ENCODE measurements at regions not wholly inside any gene's neighbourhood (a gene's known extent, or its start where the extent isn't known, plus 50 kb on each side); places are given as distances from the start of the nearest gene placed in this dataset.
"Not testable (repeated sequence)": the region's sequence is repeated elsewhere in the genome, so short reads cannot be mapped to it uniquely, and the experiment has no call there.

DNA sequence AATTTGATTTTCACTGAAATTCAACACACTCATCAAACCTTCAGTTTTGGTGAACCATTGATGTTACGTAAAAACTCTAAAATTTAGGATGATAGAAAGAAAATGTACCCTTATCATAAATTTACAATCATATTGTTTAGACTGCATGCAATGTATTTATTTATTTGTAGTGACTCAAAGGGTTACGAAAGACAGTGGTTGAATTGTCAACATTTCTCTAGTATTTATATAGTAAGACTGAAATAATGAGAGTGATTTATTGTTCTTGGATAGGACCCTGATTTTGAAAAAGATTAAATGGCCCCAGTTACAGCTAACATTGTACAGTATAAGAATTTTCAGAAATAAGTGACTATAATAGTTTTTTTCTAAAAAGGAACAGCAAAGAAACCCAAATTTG, 591.5 kb downstream of the RFPL4B start:
- no peak for DNase-seq (ENCODE audit: low read depth)
- TF ChIP-seq, protein P1, sequence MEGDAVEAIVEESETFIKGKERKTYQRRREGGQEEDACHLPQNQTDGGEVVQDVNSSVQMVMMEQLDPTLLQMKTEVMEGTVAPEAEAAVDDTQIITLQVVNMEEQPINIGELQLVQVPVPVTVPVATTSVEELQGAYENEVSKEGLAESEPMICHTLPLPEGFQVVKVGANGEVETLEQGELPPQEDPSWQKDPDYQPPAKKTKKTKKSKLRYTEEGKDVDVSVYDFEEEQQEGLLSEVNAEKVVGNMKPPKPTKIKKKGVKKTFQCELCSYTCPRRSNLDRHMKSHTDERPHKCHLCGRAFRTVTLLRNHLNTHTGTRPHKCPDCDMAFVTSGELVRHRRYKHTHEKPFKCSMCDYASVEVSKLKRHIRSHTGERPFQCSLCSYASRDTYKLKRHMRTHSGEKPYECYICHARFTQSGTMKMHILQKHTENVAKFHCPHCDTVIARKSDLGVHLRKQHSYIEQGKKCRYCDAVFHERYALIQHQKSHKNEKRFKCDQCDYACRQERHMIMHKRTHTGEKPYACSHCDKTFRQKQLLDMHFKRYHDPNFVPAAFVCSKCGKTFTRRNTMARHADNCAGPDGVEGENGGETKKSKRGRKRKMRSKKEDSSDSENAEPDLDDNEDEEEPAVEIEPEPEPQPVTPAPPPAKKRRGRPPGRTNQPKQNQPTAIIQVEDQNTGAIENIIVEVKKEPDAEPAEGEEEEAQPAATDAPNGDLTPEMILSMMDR (conservative IDR thresholded peaks at IDR 0.05; ENCODE audit: low read depth, low read length): no peak
- no peak overlapping the region for H3K4me3 ChIP-seq (ENCODE audit: low read length)

DNA sequence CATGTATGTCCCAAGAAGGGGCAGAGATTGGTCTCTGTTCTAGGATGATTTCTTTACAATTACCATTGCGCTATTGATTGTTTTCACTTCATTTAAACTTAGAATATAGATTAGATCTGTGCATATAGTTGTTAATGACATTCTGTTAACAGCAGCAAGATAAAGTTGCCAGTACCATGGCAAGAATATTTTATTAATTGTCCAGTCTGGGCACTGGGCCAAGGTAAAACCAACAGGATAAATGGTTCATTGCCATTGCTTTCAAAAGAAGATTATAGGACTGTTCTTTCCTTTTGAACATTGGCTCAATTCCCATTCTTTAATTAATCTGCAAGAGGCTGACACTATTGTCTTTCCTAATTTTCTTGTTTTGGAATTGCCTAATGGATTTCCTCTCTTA, 592.4 kb downstream of the RFPL4B start:
- no peak overlapping the region for H3K4me3 ChIP-seq (ENCODE audit: low read length)
- TF ChIP-seq, protein P1 (conservative IDR thresholded peaks at IDR 0.05; ENCODE audit: low read depth, low read length): no peak
- peak; percentile 83 for DNase-seq (ENCODE audit: low read depth)

DNA sequence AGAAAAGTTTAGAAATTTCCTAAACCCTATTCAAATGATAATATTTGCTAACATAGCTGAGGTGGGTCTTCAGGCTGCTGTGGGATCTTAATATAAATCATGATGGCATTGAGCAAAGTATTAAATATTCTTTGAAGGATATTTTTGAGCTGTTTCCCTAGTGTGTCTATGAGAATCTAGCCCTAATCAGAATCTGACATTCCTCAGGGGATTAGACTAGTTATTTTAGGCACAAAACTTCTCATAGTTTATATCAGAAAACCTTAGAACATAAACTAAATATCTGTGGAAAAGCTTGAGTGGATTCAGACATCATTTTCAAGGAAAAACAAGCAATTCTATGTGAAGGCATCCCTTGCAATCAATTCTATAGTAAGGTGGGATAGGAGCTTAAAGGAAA, 594.5 kb downstream of the RFPL4B start:
- TF ChIP-seq, protein P1 (conservative IDR thresholded peaks at IDR 0.05; ENCODE audit: low read depth, low read length): no peak
- H3K4me3 ChIP-seq (ENCODE audit: low read length): no peak overlapping the region
- DNase-seq (ENCODE audit: low read depth): peak; percentile 56

DNA sequence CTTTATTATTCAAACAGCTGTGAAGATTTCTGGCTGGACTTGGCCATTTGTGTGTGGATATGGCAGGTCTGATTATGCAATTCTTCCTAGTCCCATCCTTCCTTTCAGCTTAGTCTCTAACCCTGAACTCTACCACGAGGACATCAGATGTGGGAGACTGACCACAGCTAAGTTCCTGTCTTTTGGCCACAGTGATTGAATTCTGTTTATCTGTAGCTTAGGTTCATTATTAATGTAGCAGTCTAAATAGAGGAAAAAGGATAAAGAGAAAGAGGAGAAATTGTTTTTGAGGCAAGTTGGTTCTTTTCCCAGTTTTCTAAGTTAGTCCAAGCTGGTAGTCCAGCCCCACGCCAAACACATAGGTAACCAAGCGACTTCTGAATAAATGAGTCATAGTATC, 598.9 kb downstream of the RFPL4B start:
- no peak for DNase-seq (ENCODE audit: low read depth)
- no peak overlapping the region for H3K4me3 ChIP-seq (ENCODE audit: low read length)
- TF ChIP-seq, protein P1 (conservative IDR thresholded peaks at IDR 0.05; ENCODE audit: low read depth, low read length): no peak

DNA sequence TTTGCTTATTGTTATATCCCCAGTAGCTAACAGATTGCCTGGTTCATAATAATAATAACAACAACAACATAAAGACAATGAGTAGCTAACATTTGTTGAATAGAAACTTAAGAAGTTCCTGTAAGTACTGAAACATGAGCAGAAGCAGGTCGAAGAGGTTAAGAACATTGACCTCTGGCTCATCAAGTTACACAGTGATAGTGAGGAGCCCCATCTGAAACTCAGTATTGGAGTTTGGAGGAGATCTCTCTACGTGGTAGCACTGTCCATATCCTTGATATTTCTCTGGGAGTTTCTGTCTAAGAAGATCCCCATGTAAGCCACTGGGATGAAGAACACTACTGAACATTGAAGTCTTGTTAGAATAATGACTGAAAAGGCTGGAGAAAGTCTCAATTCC, 600.4 kb downstream of the RFPL4B start:
- DNase-seq (ENCODE audit: low read depth): no peak
- TF ChIP-seq, protein P1 (conservative IDR thresholded peaks at IDR 0.05; ENCODE audit: low read depth, low read length): no peak
- H3K4me3 ChIP-seq (ENCODE audit: low read length): no peak overlapping the region

DNA sequence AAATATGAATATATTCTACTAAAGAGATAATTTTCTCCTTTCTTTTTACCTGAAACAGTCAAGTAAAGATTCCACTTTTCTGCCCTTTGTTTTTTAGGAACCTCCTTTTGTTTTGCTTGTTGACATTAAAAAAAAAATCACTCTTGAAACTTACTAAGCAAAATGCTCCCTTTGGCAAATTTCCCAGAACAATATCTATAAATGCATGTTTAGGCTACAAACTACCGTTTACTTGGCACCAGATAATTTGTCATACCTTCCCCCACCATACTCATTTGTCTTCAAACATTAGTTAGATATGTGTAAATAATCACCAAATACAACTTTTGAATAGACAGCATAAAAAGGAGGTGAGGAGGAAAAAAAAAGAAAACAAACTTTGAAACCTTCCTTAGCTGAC, 604.7 kb downstream of the RFPL4B start:
- no peak overlapping the region for H3K4me3 ChIP-seq (ENCODE audit: low read length)
- TF ChIP-seq, protein P1 (conservative IDR thresholded peaks at IDR 0.05; ENCODE audit: low read depth, low read length): no peak
- DNase-seq (ENCODE audit: low read depth): peak; percentile 40

DNA sequence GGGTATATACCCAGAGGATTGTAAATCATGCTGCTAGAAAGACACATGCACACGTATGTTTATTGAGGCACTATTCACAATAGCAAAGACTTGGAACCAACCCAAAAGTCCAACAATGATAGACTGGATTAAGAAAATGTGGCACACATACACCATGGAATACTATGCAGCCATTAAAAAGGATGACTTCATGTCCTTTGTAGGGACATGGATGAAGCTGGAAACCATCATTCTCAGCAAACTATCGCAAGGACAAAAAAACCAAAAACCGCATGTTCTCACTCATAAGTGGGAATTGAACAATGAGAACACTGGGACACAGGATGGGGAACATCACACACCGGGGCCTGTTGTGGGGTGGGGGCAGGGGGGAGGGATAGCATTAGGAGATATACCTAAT, 608.6 kb downstream of the RFPL4B start:
- DNase-seq (ENCODE audit: low read depth); H3K4me3 ChIP-seq (ENCODE audit: low read length): not testable (repeated sequence)

Measured in retinal pigment epithelial cell (primary cell).